ENCODE measurements at regions not wholly inside any gene's neighbourhood (a gene's known extent, or its start where the extent isn't known, plus 50 kb on each side); places are given as distances from the start of the nearest gene placed in this dataset.

- Histone ChIP-seq H3K36me3 (ENCODE audit: insufficient read depth, low read length) (no peaks in the 10 kb centered on the region), H3K9ac (ENCODE audit: low read depth, low read length) (no peak overlapping the region), H3K27me3 (ENCODE audit: control insufficient read depth, insufficient read depth, low read length) (no peaks in the 10 kb centered on the region), H3K4me2 (ENCODE audit: low read length) (no peak overlapping the region), H3K4me3 (ENCODE audit: low read length) (no peak overlapping the region), H3K4me1 (ENCODE audit: control insufficient read depth, insufficient read depth, low read length) (no peaks in the 10 kb centered on the region), H3K9me3 (replicated peaks; ENCODE audit: low read length) (no peaks in the 10 kb centered on the region)
Observed at GRCh38 chr4:165782623-165783022, 90.4 kb upstream of the TLL1 start.

DNA sequence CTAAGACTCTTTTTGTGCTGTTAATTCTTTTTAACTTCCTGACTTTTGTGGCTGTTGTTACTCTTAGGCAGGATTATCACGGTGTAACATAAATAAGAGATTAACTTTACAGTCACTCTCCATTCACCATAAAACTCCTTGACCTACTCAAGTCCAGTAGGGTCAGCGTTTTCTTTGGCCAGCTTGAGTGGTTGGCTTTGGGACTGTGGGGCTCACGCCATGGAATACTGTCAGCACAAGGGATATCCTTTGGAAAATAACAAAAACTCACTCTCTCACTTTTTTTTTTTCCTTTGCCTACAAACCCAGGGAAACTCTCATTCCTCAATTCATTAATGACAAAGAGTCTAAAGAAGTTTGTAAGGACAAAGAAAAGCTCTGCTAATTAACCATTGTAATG is 89.4 kb upstream of the TLL1 start:
- no peaks in the 10 kb centered on the region for H3K36me3 ChIP-seq (ENCODE audit: insufficient read depth, low read length)
- H3K27me3 ChIP-seq (ENCODE audit: control insufficient read depth, insufficient read depth, low read length), result no peaks in the 10 kb centered on the region
- no peak overlapping the region for H3K4me3 ChIP-seq (ENCODE audit: low read length)
- no peaks in the 10 kb centered on the region for H3K4me1 ChIP-seq (ENCODE audit: control insufficient read depth, insufficient read depth, low read length)
- no peaks in the 10 kb centered on the region for H3K9me3 ChIP-seq (replicated peaks; ENCODE audit: low read length)
- no peak overlapping the region for H3K9ac ChIP-seq (ENCODE audit: low read depth, low read length)
- H3K4me2 ChIP-seq (ENCODE audit: low read length), result no peak overlapping the region

DNA sequence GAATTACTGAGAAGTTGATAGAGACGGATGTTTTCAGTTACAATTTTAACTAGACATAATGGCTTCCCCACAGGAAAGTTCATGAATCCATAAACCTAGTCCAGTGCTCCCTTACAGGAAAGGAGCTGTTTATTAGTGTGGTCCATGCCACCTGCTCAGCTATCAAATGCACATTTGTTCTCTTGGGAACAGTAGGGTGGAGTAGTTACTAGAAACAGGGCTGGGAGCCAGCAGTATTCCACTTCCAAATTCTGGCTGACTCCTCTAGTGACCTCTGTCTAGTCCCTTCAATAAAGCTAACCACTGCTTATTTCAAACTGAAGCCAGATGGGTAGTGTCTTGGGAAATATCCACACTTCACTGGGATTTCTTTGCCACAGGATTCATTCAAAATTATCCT is 88.4 kb upstream of the TLL1 start:
- Histone ChIP-seq H3K9me3 (replicated peaks; ENCODE audit: low read length) (no peaks in the 10 kb centered on the region), H3K4me1 (ENCODE audit: control insufficient read depth, insufficient read depth, low read length) (no peaks in the 10 kb centered on the region), H3K4me3 (ENCODE audit: low read length) (no peak overlapping the region), H3K4me2 (ENCODE audit: low read length) (no peak overlapping the region), H3K9ac (ENCODE audit: low read depth, low read length) (no peak overlapping the region), H3K36me3 (ENCODE audit: insufficient read depth, low read length) (no peaks in the 10 kb centered on the region), H3K27me3 (ENCODE audit: control insufficient read depth, insufficient read depth, low read length) (no peaks in the 10 kb centered on the region)

- Histone ChIP-seq H3K9me3 (replicated peaks; ENCODE audit: low read length) (no peaks in the 10 kb centered on the region), H3K27me3 (ENCODE audit: control insufficient read depth, insufficient read depth, low read length) (no peaks in the 10 kb centered on the region), H3K4me1 (ENCODE audit: control insufficient read depth, insufficient read depth, low read length) (no peaks in the 10 kb centered on the region)
Observed at GRCh38 chr4:165785337-165785736, 87.7 kb upstream of the TLL1 start.

GRCh38 chr4:165787516-165788274 is 85.3 kb upstream of the TLL1 start:
- Histone ChIP-seq H3K4me3 (ENCODE audit: low read length) (no peak overlapping the region), H3K9ac (ENCODE audit: low read depth, low read length) (no peak overlapping the region), H3K4me2 (ENCODE audit: low read length) (no peak overlapping the region), H3K9me3 (replicated peaks; ENCODE audit: low read length) (no peaks in the 10 kb centered on the region), H3K27me3 (ENCODE audit: control insufficient read depth, insufficient read depth, low read length) (no peaks in the 10 kb centered on the region), H3K4me1 (ENCODE audit: control insufficient read depth, insufficient read depth, low read length) (no peaks in the 10 kb centered on the region), H3K36me3 (ENCODE audit: insufficient read depth, low read length) (no peaks in the 10 kb centered on the region)

More at GRCh38 chr4:165785337-165785736, 87.7 kb upstream of the TLL1 start:
- Histone ChIP-seq H3K4me3 (ENCODE audit: low read length) (no peak overlapping the region), H3K9ac (ENCODE audit: low read depth, low read length) (no peak overlapping the region), H3K4me2 (ENCODE audit: low read length) (no peak overlapping the region), H3K36me3 (ENCODE audit: insufficient read depth, low read length) (no peaks in the 10 kb centered on the region)

DNA sequence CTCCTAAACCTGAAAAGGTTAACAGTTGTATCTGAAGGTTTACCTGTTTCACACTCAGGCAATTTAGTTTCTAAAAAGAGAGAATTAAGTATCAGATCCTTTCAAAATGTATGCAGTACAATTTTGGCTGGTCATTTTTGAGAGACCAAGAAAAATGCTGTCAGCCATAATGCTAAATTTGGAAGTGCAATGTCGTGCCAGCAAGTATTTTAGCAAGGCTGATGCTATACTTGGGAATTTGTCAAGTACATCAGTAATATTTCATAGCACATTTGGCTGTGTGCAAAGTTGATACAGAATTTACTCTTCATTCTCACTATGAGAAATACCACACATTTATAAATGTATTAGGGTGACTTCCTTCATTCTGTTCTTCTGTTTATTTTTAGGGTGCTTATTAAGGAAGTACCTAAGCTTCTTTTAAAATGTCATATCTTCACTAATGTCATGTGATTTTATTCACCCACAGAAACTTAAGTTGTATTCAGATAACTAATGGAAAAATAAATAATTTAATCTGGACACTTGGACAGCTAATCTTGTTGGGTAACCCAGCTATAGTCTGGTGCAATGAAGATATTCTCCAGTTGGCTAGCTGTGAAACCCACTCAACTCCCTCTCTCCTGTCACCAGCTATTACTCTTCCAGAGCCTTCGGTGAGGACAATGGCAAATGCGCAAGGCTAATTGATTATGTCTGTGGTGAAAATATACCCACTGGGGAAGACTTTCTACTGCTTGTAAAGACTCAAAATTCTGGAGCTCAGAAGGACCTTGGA is 84.2 kb upstream of the TLL1 start:
- Histone ChIP-seq H3K4me1 (ENCODE audit: control insufficient read depth, insufficient read depth, low read length) (no peaks in the 10 kb centered on the region), H3K4me2 (ENCODE audit: low read length) (no peak overlapping the region), H3K36me3 (ENCODE audit: insufficient read depth, low read length) (no peaks in the 10 kb centered on the region), H3K4me3 (ENCODE audit: low read length) (no peak overlapping the region), H3K9me3 (replicated peaks; ENCODE audit: low read length) (no peaks in the 10 kb centered on the region), H3K27me3 (ENCODE audit: control insufficient read depth, insufficient read depth, low read length) (no peaks in the 10 kb centered on the region), H3K9ac (ENCODE audit: low read depth, low read length) (no peak overlapping the region)

GRCh38 chr4:165793236-165793635 is 79.8 kb upstream of the TLL1 start:
- Histone ChIP-seq H3K36me3 (ENCODE audit: insufficient read depth, low read length) (no peaks in the 10 kb centered on the region), H3K4me1 (ENCODE audit: control insufficient read depth, insufficient read depth, low read length) (no peaks in the 10 kb centered on the region), H3K9me3 (replicated peaks; ENCODE audit: low read length) (no peaks in the 10 kb centered on the region), H3K9ac (ENCODE audit: low read depth, low read length) (no peak overlapping the region), H3K4me2 (ENCODE audit: low read length) (no peak overlapping the region), H3K4me3 (ENCODE audit: low read length) (no peak overlapping the region), H3K27me3 (ENCODE audit: control insufficient read depth, insufficient read depth, low read length) (no peaks in the 10 kb centered on the region)

DNA sequence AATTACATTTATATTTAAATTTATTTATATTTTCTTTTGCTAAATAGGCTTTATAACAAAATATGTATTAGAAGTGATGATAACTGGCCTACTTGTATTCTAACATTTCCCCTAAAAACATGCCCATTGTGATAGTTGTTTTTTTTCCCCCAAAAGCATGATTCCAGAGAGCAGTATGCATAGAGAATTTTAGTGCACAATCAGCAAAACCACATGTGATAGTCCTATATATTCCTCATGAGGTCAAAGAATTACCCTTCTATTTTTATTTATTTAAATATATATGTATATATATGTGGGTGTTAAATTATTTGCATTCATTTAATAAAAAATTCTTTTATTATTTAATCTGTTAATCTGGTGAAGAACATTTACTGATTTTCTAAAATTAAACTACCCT is 78.2 kb upstream of the TLL1 start:
- Histone ChIP-seq H3K4me2 (ENCODE audit: low read length) (no peak overlapping the region), H3K9me3 (replicated peaks; ENCODE audit: low read length) (no peaks in the 10 kb centered on the region), H3K36me3 (ENCODE audit: insufficient read depth, low read length) (no peaks in the 10 kb centered on the region), H3K4me1 (ENCODE audit: control insufficient read depth, insufficient read depth, low read length) (no peaks in the 10 kb centered on the region), H3K27me3 (ENCODE audit: control insufficient read depth, insufficient read depth, low read length) (no peaks in the 10 kb centered on the region), H3K4me3 (ENCODE audit: low read length) (no peak overlapping the region), H3K9ac (ENCODE audit: low read depth, low read length) (no peak overlapping the region)

DNA sequence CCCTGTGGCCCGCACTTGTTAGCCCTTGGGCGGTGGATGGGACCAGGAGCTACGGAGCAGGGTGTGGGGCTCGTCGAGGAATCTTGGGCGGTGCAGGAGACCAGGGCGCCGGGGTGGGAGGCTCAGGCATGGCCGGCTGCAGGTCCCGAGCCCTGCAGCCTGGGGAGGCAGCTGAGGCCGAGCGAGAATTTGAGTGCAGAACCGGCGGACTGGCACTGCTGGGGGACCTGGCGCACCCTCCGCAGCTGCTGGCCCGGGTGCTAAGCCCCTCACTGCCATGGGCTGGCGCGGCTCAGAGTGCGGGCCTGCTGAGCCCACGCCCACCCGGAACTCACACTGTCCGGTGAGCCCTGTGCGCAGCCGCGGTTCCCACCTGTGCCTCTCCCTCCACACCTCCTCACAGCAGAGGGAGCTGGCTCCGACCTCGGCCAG is 73.6 kb upstream of the TLL1 start:
- Histone ChIP-seq H3K27me3 (ENCODE audit: control insufficient read depth, insufficient read depth, low read length) (no peaks in the 10 kb centered on the region), H3K4me2 (ENCODE audit: low read length) (no peak overlapping the region), H3K9me3 (replicated peaks; ENCODE audit: low read length) (no peaks in the 10 kb centered on the region), H3K4me3 (ENCODE audit: low read length) (no peak overlapping the region), H3K9ac (ENCODE audit: low read depth, low read length) (no peak overlapping the region), H3K36me3 (ENCODE audit: insufficient read depth, low read length) (no peaks in the 10 kb centered on the region), H3K4me1 (ENCODE audit: control insufficient read depth, insufficient read depth, low read length) (no peaks in the 10 kb centered on the region)

DNA sequence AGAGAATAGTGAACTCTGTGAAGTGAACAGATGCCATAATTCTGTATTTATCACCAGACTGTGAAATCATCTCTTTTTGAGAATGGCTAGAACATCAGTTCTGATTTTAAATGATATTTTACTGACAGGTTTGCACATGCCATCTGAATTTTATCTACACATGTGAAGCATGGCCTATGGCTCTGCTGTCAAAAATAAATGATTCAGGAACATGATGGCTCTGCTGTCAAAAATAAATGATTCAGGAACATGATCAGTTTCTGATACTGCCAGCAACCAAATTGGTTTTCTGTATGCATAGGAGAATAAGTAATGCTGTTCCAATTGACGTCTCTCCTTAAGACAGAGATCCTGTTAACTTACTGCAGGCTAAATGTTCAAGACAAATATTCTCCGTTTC is 70.6 kb upstream of the TLL1 start:
- Histone ChIP-seq H3K36me3 (ENCODE audit: insufficient read depth, low read length) (no peaks in the 10 kb centered on the region), H3K27me3 (ENCODE audit: control insufficient read depth, insufficient read depth, low read length) (no peaks in the 10 kb centered on the region), H3K4me3 (ENCODE audit: low read length) (no peak overlapping the region), H3K9me3 (replicated peaks; ENCODE audit: low read length) (no peaks in the 10 kb centered on the region), H3K4me2 (ENCODE audit: low read length) (no peak overlapping the region), H3K9ac (ENCODE audit: low read depth, low read length) (no peak overlapping the region), H3K4me1 (ENCODE audit: control insufficient read depth, insufficient read depth, low read length) (no peaks in the 10 kb centered on the region)

GRCh38 chr4:165803005-165803404 is 70.0 kb upstream of the TLL1 start:
- Histone ChIP-seq H3K4me1 (ENCODE audit: control insufficient read depth, insufficient read depth, low read length) (no peaks in the 10 kb centered on the region), H3K36me3 (ENCODE audit: insufficient read depth, low read length) (no peaks in the 10 kb centered on the region), H3K9me3 (replicated peaks; ENCODE audit: low read length) (no peaks in the 10 kb centered on the region), H3K4me2 (ENCODE audit: low read length) (no peak overlapping the region), H3K4me3 (ENCODE audit: low read length) (no peak overlapping the region), H3K9ac (ENCODE audit: low read depth, low read length) (no peak overlapping the region), H3K27me3 (ENCODE audit: control insufficient read depth, insufficient read depth, low read length) (no peaks in the 10 kb centered on the region)

GRCh38 chr4:165805406-165805805 is 67.6 kb upstream of the TLL1 start:
- no peak overlapping the region for H3K9ac ChIP-seq (ENCODE audit: low read depth, low read length)
- H3K4me1 ChIP-seq (ENCODE audit: control insufficient read depth, insufficient read depth, low read length), result no peaks in the 10 kb centered on the region
- H3K9me3 ChIP-seq (replicated peaks; ENCODE audit: low read length), result no peaks in the 10 kb centered on the region
- no peak overlapping the region for H3K4me2 ChIP-seq (ENCODE audit: low read length)
- no peak overlapping the region for H3K4me3 ChIP-seq (ENCODE audit: low read length)
- no peaks in the 10 kb centered on the region for H3K36me3 ChIP-seq (ENCODE audit: insufficient read depth, low read length)
- H3K27me3 ChIP-seq (ENCODE audit: control insufficient read depth, insufficient read depth, low read length), result no peaks in the 10 kb centered on the region
